IMR-90 (cell line): ENCODE measurements at regions not wholly inside any gene's neighbourhood (a gene's known extent, or its start where the extent isn't known, plus 50 kb on each side); places are given as distances from the start of the nearest gene placed in this dataset.

Experiments used
- CEBPB ChIP-seq: IDR thresholded peaks from 2 replicates; pipeline ENCODE4 v1.6.1; 2012; ENCODE audit warnings: low read depth, low read length, improper control_type of control experiment
- MAFK ChIP-seq: IDR thresholded peaks from 2 replicates; pipeline ENCODE4 v1.6.1; 2012; ENCODE audit warnings: low read depth, low read length, improper control_type of control experiment
- TF ChIP-seq, protein P1 (sequence below): conservative IDR thresholded peaks from 2 replicates; pipeline ENCODE4 v1.5.1; 2012; ENCODE audit warnings: mild to moderate bottlenecking, low read depth, low read length, improper control_type of control experiment

DNA sequence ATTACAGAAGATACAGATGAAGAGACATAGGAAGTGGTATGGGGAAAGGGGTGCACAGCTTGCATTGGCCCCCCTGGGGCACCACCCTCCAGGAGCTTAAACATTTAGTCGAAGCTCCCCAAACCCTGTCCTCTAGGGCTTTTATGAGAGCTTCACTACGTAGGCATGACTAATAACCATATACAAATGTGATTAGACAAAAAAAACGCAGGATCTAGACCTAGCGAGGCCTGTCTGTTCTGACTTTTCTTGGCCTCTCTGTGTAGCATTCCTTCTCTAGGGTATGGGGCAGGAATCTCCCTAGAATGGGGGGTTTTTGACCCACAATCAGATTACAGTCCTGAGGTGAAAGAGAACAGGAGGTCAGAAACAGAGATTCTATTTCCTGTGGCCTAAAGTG, 293.7 kb upstream of the GALNTL6 start:
- TF ChIP-seq, protein P1, sequence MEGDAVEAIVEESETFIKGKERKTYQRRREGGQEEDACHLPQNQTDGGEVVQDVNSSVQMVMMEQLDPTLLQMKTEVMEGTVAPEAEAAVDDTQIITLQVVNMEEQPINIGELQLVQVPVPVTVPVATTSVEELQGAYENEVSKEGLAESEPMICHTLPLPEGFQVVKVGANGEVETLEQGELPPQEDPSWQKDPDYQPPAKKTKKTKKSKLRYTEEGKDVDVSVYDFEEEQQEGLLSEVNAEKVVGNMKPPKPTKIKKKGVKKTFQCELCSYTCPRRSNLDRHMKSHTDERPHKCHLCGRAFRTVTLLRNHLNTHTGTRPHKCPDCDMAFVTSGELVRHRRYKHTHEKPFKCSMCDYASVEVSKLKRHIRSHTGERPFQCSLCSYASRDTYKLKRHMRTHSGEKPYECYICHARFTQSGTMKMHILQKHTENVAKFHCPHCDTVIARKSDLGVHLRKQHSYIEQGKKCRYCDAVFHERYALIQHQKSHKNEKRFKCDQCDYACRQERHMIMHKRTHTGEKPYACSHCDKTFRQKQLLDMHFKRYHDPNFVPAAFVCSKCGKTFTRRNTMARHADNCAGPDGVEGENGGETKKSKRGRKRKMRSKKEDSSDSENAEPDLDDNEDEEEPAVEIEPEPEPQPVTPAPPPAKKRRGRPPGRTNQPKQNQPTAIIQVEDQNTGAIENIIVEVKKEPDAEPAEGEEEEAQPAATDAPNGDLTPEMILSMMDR: no peak
- TF ChIP-seq MAFK (no peak), CEBPB (no peak)
